Stimulated activated CD4-positive, alpha-beta T cell treated with anti-CD3 and anti-CD28 coated beads, Interleukin-4, amount 100 ng/mL, for 1 hour (primary cell): ENCODE measurements at regions not wholly inside any gene's neighbourhood (a gene's known extent, or its start where the extent isn't known, plus 50 kb on each side); places are given as distances from the start of the nearest gene placed in this dataset.

Source experiments
- DNase-seq: peaks from one replicate; pipeline ENCODE4 v3.0.0-alpha.2; 2020

DNA sequence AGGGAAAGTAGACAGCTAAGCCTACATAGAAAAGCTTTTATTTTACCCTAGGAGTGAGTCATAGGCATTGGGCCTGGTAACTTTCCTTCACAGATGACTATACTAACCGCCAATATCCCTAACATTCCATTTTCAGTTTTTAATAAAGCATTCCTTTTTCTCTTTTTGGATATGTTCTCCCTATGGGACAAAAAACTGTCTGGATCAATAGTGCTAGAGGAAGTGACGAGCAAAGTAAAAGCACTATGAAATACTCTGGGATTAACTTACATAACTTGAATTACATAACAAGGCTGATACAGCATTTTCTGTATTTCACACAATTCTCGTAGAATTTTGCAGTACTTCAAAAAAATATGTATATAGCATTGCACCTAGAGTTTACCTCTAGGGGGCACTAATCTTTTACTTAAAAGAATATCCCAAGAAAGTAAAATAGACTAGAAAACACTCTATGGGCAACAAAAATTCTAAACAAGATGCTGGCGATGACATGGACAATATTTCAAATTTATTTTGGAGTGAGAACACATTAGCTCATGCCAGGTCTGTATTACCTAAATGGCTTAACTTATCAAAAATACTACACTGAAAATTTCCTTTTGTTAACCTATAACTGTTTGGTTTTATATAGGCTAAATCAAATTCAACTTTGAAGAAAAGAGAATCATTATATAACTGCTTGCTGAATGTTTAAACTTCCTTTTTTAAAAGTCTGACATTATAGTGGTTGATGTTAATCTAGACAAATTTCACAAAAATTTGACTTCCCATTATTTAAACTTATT, 66.3 kb upstream of the DST start:
- DNase-seq = no peak

GRCh38 chr6:56706981-56707726, 64.5 kb upstream of the DST start:
- no peak for DNase-seq

DNA sequence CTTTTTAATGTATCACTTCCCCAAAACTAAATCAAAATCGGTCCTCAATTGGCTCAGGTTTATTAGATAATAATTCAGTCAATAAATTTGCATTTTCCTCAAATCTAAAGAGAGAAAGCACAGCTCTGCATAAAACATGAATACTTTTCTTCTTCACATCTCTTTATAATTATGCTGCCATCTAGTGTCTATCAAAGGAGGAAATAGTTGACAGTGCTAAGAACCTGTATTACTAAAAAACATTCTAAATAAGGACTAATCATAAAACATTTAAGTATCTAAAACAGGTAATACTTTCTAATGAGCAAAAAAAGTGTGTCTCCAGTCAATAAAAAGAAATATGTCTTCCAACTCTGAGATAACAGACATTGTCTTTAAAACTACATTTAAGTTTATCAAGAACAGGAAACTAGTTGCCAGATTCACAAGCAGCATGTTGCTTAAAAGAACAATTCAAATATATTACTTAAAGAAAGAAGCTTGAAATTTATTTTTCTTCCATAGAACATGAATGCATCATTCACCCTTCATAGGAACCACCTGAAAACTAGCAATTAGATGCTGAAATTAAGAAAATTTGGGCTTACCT, 56.5 kb upstream of the DST start:
- no peak for DNase-seq

- no peak for DNase-seq
These were observed 53.0 kb upstream of the DST start for GRCh38 chr6:56695702-56696101.

GRCh38 chr6:56694002-56694401, 51.3 kb upstream of the DST start:
- DNase-seq = no peak

GRCh38 chr6:56693246-56693607, 50.5 kb upstream of the DST start:
- DNase-seq = no peak

- DNase-seq = no peak
These were observed 50.0 kb upstream of the DST start for GRCh38 chr6:56692523-56693245.
